ENCODE measurements at regions not wholly inside any gene's neighbourhood (a gene's known extent, or its start where the extent isn't known, plus 50 kb on each side); places are given as distances from the start of the nearest gene placed in this dataset.

- POLR2A ChIA-PET: no interaction called here
- Histone ChIP-seq H3K79me2 (ENCODE audit: insufficient read depth) (no peaks in the 10 kb centered on the region), H3K27me3 (ENCODE audit: insufficient read depth) (no peaks in the 10 kb centered on the region; the same call in 1 of the 2 replicates), H3K9ac (no peak overlapping the region), H3K9me2 (no peaks in the 10 kb centered on the region), H4K20me1 (ENCODE audit: insufficient read depth) (no peaks in the 10 kb centered on the region), H3K9me3 (no peaks in the 10 kb centered on the region), H3F3A (replicated peaks; ENCODE audit: insufficient read depth) (no peaks in the 10 kb centered on the region), H3K36me3 (replicated peaks in 1 of 2; ENCODE audit: control insufficient read depth in 1 of 2, insufficient read depth in 2 of 2, low read length in 1 of 2) (no peaks in the 10 kb centered on the region), H3K27ac (ENCODE audit: low read depth in 2 of 2, low read length in 1 of 2) (no peak overlapping the region), H2AFZ (ENCODE audit: low read depth) (no peak overlapping the region), H3K4me2 (no peak overlapping the region), H3K4me1 (ENCODE audit: control insufficient read depth in 1 of 2, insufficient read depth in 2 of 2, low read depth in 1 of 2, low read length in 1 of 2) (no peaks in the 10 kb centered on the region), H3K4me3 (ENCODE audit: low read depth in 2 of 2, low read length in 1 of 2) (no peak overlapping the region)
- DNase-seq: peak; percentile 19
- 10% methylated on average over 8 of the region's 8 CpGs for WGBS (ENCODE audit: low lambda C conversion rate)
- peak; percentile 33 for TF ChIP-seq SMC3 (IDR thresholded peaks at IDR 0.05; ENCODE audit: low read depth, low read length)
- no peak for TF ChIP-seq RCOR1 (IDR thresholded peaks at IDR 0.05; ENCODE audit: low read length)
- TF ChIP-seq CTCF (IDR thresholded peaks at IDR 0.05): peak; percentile 66
- peak; percentile 59 for TF ChIP-seq RAD21 (IDR thresholded peaks at IDR 0.05; ENCODE audit: low read length)
- no peak for TF ChIP-seq IRF3 (IDR thresholded peaks at IDR 0.05; ENCODE audit: low read depth, low read length)
- CTCF ChIA-PET: interaction anchor here (1.3 kb wide), 1 partner anchor 459 kb away, joined by 3 read pairs; no protein-coding TSS in a partner anchor
Measured at GRCh38 chr14:30005114-30005808, 77.6 kb upstream of the PRKD1 start.

- no peaks in the 10 kb centered on the region; the same call in 1 of the 2 replicates for H3K27me3 ChIP-seq (ENCODE audit: insufficient read depth)
- CTCF ChIA-PET: interaction anchor here (0.8 to 1.3 kb wide), 3 partner anchors 11 to 1252 kb away, joined by 3 read pairs; no protein-coding TSS in a partner anchor
Measured at GRCh38 chr14:30006695-30007094, 79.0 kb upstream of the PRKD1 start.

More at GRCh38 chr14:30006695-30007094, 79.0 kb upstream of the PRKD1 start:
- 0% methylated on average over 2 of the region's 2 CpGs for WGBS (ENCODE audit: low lambda C conversion rate)
- no peaks in the 10 kb centered on the region for H4K20me1 ChIP-seq (ENCODE audit: insufficient read depth)
- H3K4me1 ChIP-seq (ENCODE audit: control insufficient read depth in 1 of 2, insufficient read depth in 2 of 2, low read depth in 1 of 2, low read length in 1 of 2): no peaks in the 10 kb centered on the region
- no peak overlapping the region for H3K9ac ChIP-seq
- POLR2A ChIA-PET: no interaction called here
- no peak overlapping the region for H3K4me2 ChIP-seq
- no peak overlapping the region for H3K27ac ChIP-seq (ENCODE audit: low read depth in 2 of 2, low read length in 1 of 2)
- H3F3A ChIP-seq (replicated peaks; ENCODE audit: insufficient read depth): no peaks in the 10 kb centered on the region
- no peaks in the 10 kb centered on the region for H3K79me2 ChIP-seq (ENCODE audit: insufficient read depth)
- H3K9me3 ChIP-seq: no peaks in the 10 kb centered on the region
- no peak overlapping the region for H2AFZ ChIP-seq (ENCODE audit: low read depth)
- no peak for TF ChIP-seq SIN3A (IDR thresholded peaks at IDR 0.05; ENCODE audit: borderline replicate concordance, low read depth, low read length)
- no peak for TF ChIP-seq REST (IDR thresholded peaks at IDR 0.05; ENCODE audit: low read depth, low read length)
- H3K4me3 ChIP-seq (ENCODE audit: low read depth in 2 of 2, low read length in 1 of 2): no peak overlapping the region
- no peak for DNase-seq
- H3K36me3 ChIP-seq (replicated peaks in 1 of 2; ENCODE audit: control insufficient read depth in 1 of 2, insufficient read depth in 2 of 2, low read length in 1 of 2): no peaks in the 10 kb centered on the region
- no peaks in the 10 kb centered on the region for H3K9me2 ChIP-seq

Measured in SK-N-SH (cell line).